SK-N-DZ (cell line): ENCODE measurements at regions not wholly inside any gene's neighbourhood (a gene's known extent, or its start where the extent isn't known, plus 50 kb on each side); places are given as distances from the start of the nearest gene placed in this dataset.
"Not testable (repeated sequence)": the region's sequence is repeated elsewhere in the genome, so short reads cannot be mapped to it uniquely, and the experiment has no call there.

Experiments
- DNase-seq: peaks from one replicate; pipeline ENCODE4 v3.0.0-alpha.2; 2015; ENCODE audit warnings: low spot score

- DNase-seq: no peak
Observed at GRCh38 chr5:68067976-68068603, 147.5 kb upstream of the PIK3R1 start.

- DNase-seq: no peak
Observed at GRCh38 chr5:68067291-68067690, 148.3 kb upstream of the PIK3R1 start.

- DNase-seq: no peak
Observed at GRCh38 chr5:68066277-68066955, 149.1 kb upstream of the PIK3R1 start.

- not testable (repeated sequence) for DNase-seq
Observed at GRCh38 chr5:68065321-68065720, 150.2 kb upstream of the PIK3R1 start.

- no peak for DNase-seq
Observed at GRCh38 chr5:68060382-68060781, 155.2 kb upstream of the PIK3R1 start.

- DNase-seq: no peak
Observed at GRCh38 chr5:68057191-68057590, 158.4 kb upstream of the PIK3R1 start.

GRCh38 chr5:68055686-68056085 lies 159.9 kb upstream of the PIK3R1 start:
- no peak for DNase-seq

GRCh38 chr5:68054638-68055037 lies 160.9 kb upstream of the PIK3R1 start:
- no peak for DNase-seq

- no peak for DNase-seq
Observed at GRCh38 chr5:68053202-68053601, 162.4 kb upstream of the PIK3R1 start.

GRCh38 chr5:68049053-68049713 lies 166.4 kb upstream of the PIK3R1 start:
- no peak for DNase-seq

- no peak for DNase-seq
Observed at GRCh38 chr5:68048516-68048915, 167.0 kb upstream of the PIK3R1 start.

- DNase-seq: not testable (repeated sequence)
Observed at GRCh38 chr5:68048054-68048453, 167.5 kb upstream of the PIK3R1 start.

- no peak for DNase-seq
Observed at GRCh38 chr5:68047035-68047434, 168.5 kb upstream of the PIK3R1 start.

GRCh38 chr5:68046445-68046844 lies 169.1 kb upstream of the PIK3R1 start:
- DNase-seq: no peak

GRCh38 chr5:68041293-68041692 lies 174.3 kb upstream of the PIK3R1 start:
- no peak for DNase-seq

- no peak for DNase-seq
Observed at GRCh38 chr5:68037546-68037945, 178.0 kb upstream of the PIK3R1 start.

GRCh38 chr5:68033961-68034571 lies 181.5 kb upstream of the PIK3R1 start:
- DNase-seq: no peak

- DNase-seq: no peak
Observed at GRCh38 chr5:68033029-68033428, 182.5 kb upstream of the PIK3R1 start.

GRCh38 chr5:68032216-68032762 lies 183.3 kb upstream of the PIK3R1 start:
- no peak for DNase-seq

- DNase-seq: no peak
Observed at GRCh38 chr5:68028131-68028727, 187.3 kb upstream of the PIK3R1 start.

- DNase-seq: no peak
Observed at GRCh38 chr5:68027519-68027918, 188.0 kb upstream of the PIK3R1 start.
